Ishikawa (cell line): ENCODE measurements at regions not wholly inside any gene's neighbourhood (a gene's known extent, or its start where the extent isn't known, plus 50 kb on each side); places are given as distances from the start of the nearest gene placed in this dataset.

Source experiments
- CEBPB ChIP-seq: IDR thresholded peaks from 2 replicates; pipeline ENCODE4 v1.6.1; 2012
- FOXM1 ChIP-seq: IDR thresholded peaks from 2 replicates; pipeline ENCODE4 v1.6.1; 2012; ENCODE audit warnings: low read depth, borderline replicate concordance
- MAX ChIP-seq: IDR thresholded peaks from 2 replicates; pipeline ENCODE4 v1.6.1; 2012
- RAD21 ChIP-seq: IDR thresholded peaks from 2 replicates; pipeline ENCODE4 v1.6.1; 2012; ENCODE audit warnings: low read depth
- REST ChIP-seq: IDR thresholded peaks from 2 replicates; pipeline ENCODE4 v1.6.1; 2012; ENCODE audit warnings: low read depth, mild to moderate bottlenecking
- TAF1 ChIP-seq: IDR thresholded peaks from 2 replicates; pipeline ENCODE4 v1.6.1; 2012; ENCODE audit warnings: low read depth, mild to moderate bottlenecking
- TCF12 ChIP-seq: IDR thresholded peaks from 2 replicates; pipeline ENCODE4 v1.6.1; 2012; ENCODE audit warnings: low read depth
- TEAD4 ChIP-seq: IDR thresholded peaks from 2 replicates; pipeline ENCODE4 v1.6.1; 2012
- USF1 ChIP-seq: IDR thresholded peaks from 2 replicates; pipeline ENCODE4 v1.6.1; 2012
- YY1 ChIP-seq: IDR thresholded peaks from 2 replicates; pipeline ENCODE4 v1.6.1; 2012; ENCODE audit warnings: low read depth
- ZBTB7A ChIP-seq: IDR thresholded peaks from 2 replicates; pipeline ENCODE4 v1.6.1; 2012; ENCODE audit warnings: low read depth

GRCh38 chr1:73097917-73098316, 815.6 kb upstream of the NEGR1 start:
- no peak for TF ChIP-seq TEAD4
- TF ChIP-seq TAF1 = no peak
- TF ChIP-seq REST = no peak
- no peak for TF ChIP-seq YY1
- no peak for TF ChIP-seq CEBPB
- TF ChIP-seq RAD21 = no peak
- no peak for TF ChIP-seq MAX
- TF ChIP-seq USF1 = no peak
- no peak for TF ChIP-seq TCF12
- TF ChIP-seq FOXM1 = no peak
- TF ChIP-seq ZBTB7A = no peak
